OCI-LY7 (cell line): ENCODE measurements at regions not wholly inside any gene's neighbourhood (a gene's known extent, or its start where the extent isn't known, plus 50 kb on each side); places are given as distances from the start of the nearest gene placed in this dataset.
"Not testable (repeated sequence)": the region's sequence is repeated elsewhere in the genome, so short reads cannot be mapped to it uniquely, and the experiment has no call there.

Experiments used
- BruUV-seq: library from RNA; stranded (reverse); fragments of 400-500 nt; replicated peaks from 2 replicates; lab custom pipeline; 2021; lab: Mats Ljungman, UMichigan
- CTCF ChIA-PET: fragments of 300-600 bp; sonication (Branson Sonifier 250); formaldehyde crosslinking; loops from one replicate; lab custom pipeline; 2022; ENCODE audit warnings: antibody characterized with exemption; ENCODE audit not compliant: unreplicated experiment; lab: Charles Lee
- POLR2A ChIA-PET: fragments of 300-600 bp; sonication (Branson Sonifier 250); formaldehyde crosslinking; loops from one replicate; lab custom pipeline; 2022; ENCODE audit warnings: antibody characterized with exemption; lab: Charles Lee
- DNase-seq: peaks from one replicate; pipeline ENCODE4 v3.0.0-alpha.2; 2015; ENCODE audit warnings: low spot score
- H2AFZ ChIP-seq: fragments of 200-600 bp; sonication (generic), shearing (Covaris generic); 2 replicates; pipeline ENCODE4 v1.6.1; 2014; ENCODE audit warnings: mild to moderate bottlenecking, antibody characterized with exemption, low read length, moderate library complexity
- H3K27ac ChIP-seq: fragments of 200-600 bp; sonication (generic); 2 replicates; pipeline ENCODE4 v1.5.1; 2014; ENCODE audit warnings: mixed run types, low read depth, mild to moderate bottlenecking, moderate library complexity, low read length, inconsistent platforms; ENCODE audit not compliant: poor library complexity, severe bottlenecking
- H3K36me3 ChIP-seq: fragments of 200-600 bp; sonication (generic); 2 replicates; pipeline ENCODE4 v1.6.1; 2014; ENCODE audit warnings: mild to moderate bottlenecking, antibody characterized with exemption, low read length, moderate library complexity, mixed read lengths; ENCODE audit not compliant: insufficient read depth
- H3K4me1 ChIP-seq: fragments of 200-600 bp; sonication (generic); 2 replicates; pipeline ENCODE4 v1.5.1; 2014; ENCODE audit warnings: mild to moderate bottlenecking, low read length; ENCODE audit not compliant: insufficient read depth, poor library complexity, severe bottlenecking
- H3K4me2 ChIP-seq: fragments of 200-600 bp; sonication (generic); 2 replicates; pipeline ENCODE4 v1.6.1; 2014; ENCODE audit warnings: mild to moderate bottlenecking, low read length
- H3K4me3 ChIP-seq: fragments of 200-600 bp; sonication (generic); 2 replicates; pipeline ENCODE4 v1.5.1; 2014; ENCODE audit warnings: mild to moderate bottlenecking, low read depth, low read length; ENCODE audit not compliant: poor library complexity, severe bottlenecking
- H3K79me2 ChIP-seq: fragments of 200-600 bp; sonication (generic); 2 replicates; pipeline ENCODE4 v1.6.1; 2016; ENCODE audit warnings: low read depth, mild to moderate bottlenecking, low read length, moderate library complexity, mixed read lengths; ENCODE audit not compliant: insufficient read depth
- H3K9me2 ChIP-seq: fragments of 200-600 bp; sonication (generic); 2 replicates; pipeline ENCODE4 v1.6.1; 2016; ENCODE audit warnings: mild to moderate bottlenecking, low read length, mixed read lengths; ENCODE audit not compliant: insufficient read depth
- H3K9me3 ChIP-seq: fragments of 200-600 bp; sonication (generic); 2 replicates; pipeline ENCODE4 v1.6.1; 2014; ENCODE audit warnings: mild to moderate bottlenecking, mixed run types, low read length, mixed read lengths
- H4K20me1 ChIP-seq: fragments of 200-600 bp; sonication (generic); 2 replicates; pipeline ENCODE4 v1.6.1; 2014; ENCODE audit warnings: mild to moderate bottlenecking, antibody characterized with exemption, low read length, moderate library complexity, mixed read lengths; ENCODE audit not compliant: insufficient read depth
- CTCF ChIP-seq: fragments of 200-600 bp; sonication (generic); conservative IDR thresholded peaks from 2 replicates; pipeline ENCODE4 v1.5.1; 2014; ENCODE audit warnings: mild to moderate bottlenecking, antibody characterized with exemption, low read length, moderate library complexity, mixed read lengths
- EZH2phosphoT487 ChIP-seq: fragments of 200-600 bp; sonication (generic); IDR thresholded peaks from 2 replicates; pipeline ENCODE4 v1.6.1; 2018; ENCODE audit warnings: low read depth, borderline replicate concordance, mild to moderate bottlenecking, mixed run types, antibody characterized with exemption, low read length, moderate library complexity, mixed read lengths
- intact Hi-C: fragments of 100-400 bp; cut with micrococcal nuclease; formaldehyde crosslinking; loops from one replicate; pipeline ENCODE4 v1.10.0; 2022; ENCODE audit not compliant: unreplicated experiment

DNA sequence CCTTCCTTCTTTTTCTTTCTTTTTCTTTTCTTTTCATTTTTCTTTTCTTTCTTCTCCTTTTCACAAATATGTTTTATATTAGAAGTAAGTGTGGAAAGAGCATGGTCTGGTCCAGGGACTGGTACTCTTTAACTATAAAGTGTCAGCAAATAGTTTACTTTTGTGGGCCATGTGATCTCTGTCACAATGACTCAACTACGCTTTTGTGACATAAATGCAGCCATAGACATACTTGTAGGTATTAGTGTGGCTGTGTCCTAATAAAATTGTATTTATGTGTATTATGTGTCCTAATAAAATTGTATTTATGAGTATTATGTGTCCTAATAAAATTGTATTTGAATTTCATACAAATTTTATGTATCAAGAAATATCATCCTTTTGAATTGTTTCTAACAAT is 749.1 kb upstream of the ARPP21 start:
- Histone ChIP-seq H3K9me3 (no peaks in the 10 kb centered on the region), H3K27ac (no peak overlapping the region), H3K4me2 (no peak overlapping the region), H4K20me1 (no peaks in the 10 kb centered on the region), H3K36me3 (no peaks in the 10 kb centered on the region), H3K4me1 (no peaks in the 10 kb centered on the region), H3K9me2 (no peaks in the 10 kb centered on the region), H3K79me2 (no peaks in the 10 kb centered on the region), H2AFZ (no peak overlapping the region), H3K4me3 (no peak overlapping the region)
- POLR2A ChIA-PET, result interaction anchor here (0.6 kb wide), 1 partner anchor 586 kb away, joined by 3 read pairs; no protein-coding TSS in a partner anchor
- CTCF ChIA-PET, result no interaction called here
- TF ChIP-seq CTCF (no peak), EZH2phosphoT487 (no peak)
- DNase-seq, result no peak
- BruUV-seq, result no TSS peak
- intact Hi-C loops, result no loop called here

- Histone ChIP-seq H3K9me3 (no peaks in the 10 kb centered on the region), H3K4me3 (no peak overlapping the region), H3K4me1 (no peaks in the 10 kb centered on the region), H3K9me2 (no peaks in the 10 kb centered on the region), H3K4me2 (no peak overlapping the region), H2AFZ (no peak overlapping the region), H4K20me1 (no peaks in the 10 kb centered on the region), H3K79me2 (no peaks in the 10 kb centered on the region), H3K36me3 (no peaks in the 10 kb centered on the region), H3K27ac (no peak overlapping the region)
- TF ChIP-seq EZH2phosphoT487, result no peak
- no peak for TF ChIP-seq CTCF
- intact Hi-C loops, result no loop called here
- BruUV-seq, result no TSS peak
- POLR2A ChIA-PET, result no interaction called here
- CTCF ChIA-PET, result no interaction called here
- no peak for DNase-seq
These were observed 747.4 kb upstream of the ARPP21 start for GRCh38 chr3:34891941-34892340.

- TF ChIP-seq CTCF (no peak), EZH2phosphoT487 (no peak)
- Histone ChIP-seq H2AFZ (no peak overlapping the region), H3K9me2 (no peaks in the 10 kb centered on the region), H3K4me2 (no peak overlapping the region), H3K27ac (no peak overlapping the region), H3K36me3 (no peaks in the 10 kb centered on the region), H3K79me2 (no peaks in the 10 kb centered on the region), H3K9me3 (no peaks in the 10 kb centered on the region), H4K20me1 (no peaks in the 10 kb centered on the region), H3K4me1 (no peaks in the 10 kb centered on the region), H3K4me3 (no peak overlapping the region)
- intact Hi-C loops, result no loop called here
- DNase-seq, result no peak
- ChIA-PET POLR2A (interaction anchor here (1.0 kb wide), 1 partner anchor 30 kb away, joined by 3 read pairs; no protein-coding TSS in a partner anchor), CTCF (no interaction called here)
- BruUV-seq, result no TSS peak
These were observed 743.5 kb upstream of the ARPP21 start for GRCh38 chr3:34895841-34896240.

DNA sequence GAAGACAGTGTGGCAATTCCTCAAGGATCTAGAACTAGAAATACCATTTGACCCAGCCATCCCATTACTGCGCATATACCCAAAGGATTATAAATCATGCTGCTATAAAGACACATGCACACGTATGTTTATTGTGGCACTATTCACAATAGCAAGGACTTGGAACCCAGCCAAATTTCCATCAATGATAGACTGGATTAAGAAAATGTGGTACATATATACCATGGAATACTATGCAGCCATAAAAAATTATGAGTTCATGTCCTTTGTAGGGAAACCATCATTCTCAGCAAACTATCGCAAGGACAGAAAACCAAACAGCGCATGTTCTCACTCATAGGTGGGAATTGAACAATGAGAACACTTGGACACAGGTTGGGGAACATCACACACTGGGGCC is 729.6 kb upstream of the ARPP21 start:
- H2AFZ ChIP-seq, H3K4me1 ChIP-seq, H3K36me3 ChIP-seq, DNase-seq, intact Hi-C loops, H3K4me3 ChIP-seq, CTCF ChIA-PET, H3K4me2 ChIP-seq, H3K9me2 ChIP-seq, H3K79me2 ChIP-seq, POLR2A ChIA-PET, H3K27ac ChIP-seq, H3K9me3 ChIP-seq, H4K20me1 ChIP-seq, BruUV-seq: not testable (repeated sequence)
